VCaP (cell line): ENCODE measurements at regions not wholly inside any gene's neighbourhood (a gene's known extent, or its start where the extent isn't known, plus 50 kb on each side); places are given as distances from the start of the nearest gene placed in this dataset.

ENCODE experiments used
- H3K27ac ChIP-seq: fragments of 450-650 bp; 2 replicates; pipeline ENCODE4 v1.5.1; 2017
- TF ChIP-seq, protein P1 (sequence below): fragments of 450-650 bp; conservative IDR thresholded peaks from 2 replicates; pipeline ENCODE4 v1.5.1; 2017; ENCODE audit warnings: mild to moderate bottlenecking, moderate library complexity

GRCh38 chr7:19235680-19236079 lies 90.5 kb upstream of the FERD3L start:
- H3K27ac ChIP-seq: no peak overlapping the region
- TF ChIP-seq, protein P1, sequence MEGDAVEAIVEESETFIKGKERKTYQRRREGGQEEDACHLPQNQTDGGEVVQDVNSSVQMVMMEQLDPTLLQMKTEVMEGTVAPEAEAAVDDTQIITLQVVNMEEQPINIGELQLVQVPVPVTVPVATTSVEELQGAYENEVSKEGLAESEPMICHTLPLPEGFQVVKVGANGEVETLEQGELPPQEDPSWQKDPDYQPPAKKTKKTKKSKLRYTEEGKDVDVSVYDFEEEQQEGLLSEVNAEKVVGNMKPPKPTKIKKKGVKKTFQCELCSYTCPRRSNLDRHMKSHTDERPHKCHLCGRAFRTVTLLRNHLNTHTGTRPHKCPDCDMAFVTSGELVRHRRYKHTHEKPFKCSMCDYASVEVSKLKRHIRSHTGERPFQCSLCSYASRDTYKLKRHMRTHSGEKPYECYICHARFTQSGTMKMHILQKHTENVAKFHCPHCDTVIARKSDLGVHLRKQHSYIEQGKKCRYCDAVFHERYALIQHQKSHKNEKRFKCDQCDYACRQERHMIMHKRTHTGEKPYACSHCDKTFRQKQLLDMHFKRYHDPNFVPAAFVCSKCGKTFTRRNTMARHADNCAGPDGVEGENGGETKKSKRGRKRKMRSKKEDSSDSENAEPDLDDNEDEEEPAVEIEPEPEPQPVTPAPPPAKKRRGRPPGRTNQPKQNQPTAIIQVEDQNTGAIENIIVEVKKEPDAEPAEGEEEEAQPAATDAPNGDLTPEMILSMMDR: no peak

DNA sequence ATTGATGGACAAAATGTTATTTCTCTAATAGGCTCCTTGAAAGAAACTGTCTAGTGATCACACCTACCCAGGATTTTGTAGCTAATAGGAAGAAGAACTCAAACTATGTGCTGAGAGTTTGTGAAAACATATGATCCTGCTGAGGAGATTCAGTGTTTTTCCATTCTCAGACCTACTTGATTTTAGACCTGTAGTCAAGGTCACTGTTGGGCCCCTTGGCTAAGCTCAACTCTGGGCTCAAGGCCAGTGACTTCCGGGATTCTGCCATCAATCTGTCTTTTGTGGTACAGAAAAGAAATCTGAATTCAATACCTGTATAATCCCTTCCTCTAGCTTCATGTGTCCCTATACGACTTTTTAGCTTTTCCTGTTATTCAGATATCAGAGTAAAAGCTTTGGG lies 79.7 kb upstream of the FERD3L start:
- TF ChIP-seq, protein P1: no peak

DNA sequence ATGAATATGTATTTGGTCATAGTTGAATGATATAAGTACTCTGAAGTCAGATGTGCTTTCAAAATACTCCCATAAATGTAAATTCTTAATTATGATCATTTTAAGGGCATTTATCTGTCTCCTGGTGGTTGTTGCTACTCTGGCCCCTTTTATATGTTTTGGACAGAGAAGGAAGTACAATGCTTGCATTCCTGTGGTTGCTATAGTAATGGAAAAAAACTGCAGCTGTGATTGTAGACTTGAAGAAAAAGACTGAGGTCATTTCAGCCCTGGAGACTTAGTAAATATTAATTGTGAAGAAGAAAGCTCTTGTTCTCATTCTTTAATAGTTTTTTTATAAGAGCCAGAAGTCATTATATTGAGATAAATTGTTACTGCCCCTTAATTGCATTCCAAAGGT lies 70.2 kb upstream of the FERD3L start:
- TF ChIP-seq, protein P1: no peak
- H3K27ac ChIP-seq: no peak overlapping the region

More for the DNA sequence above, 79.7 kb upstream of the FERD3L start:
- no peak overlapping the region for H3K27ac ChIP-seq

DNA sequence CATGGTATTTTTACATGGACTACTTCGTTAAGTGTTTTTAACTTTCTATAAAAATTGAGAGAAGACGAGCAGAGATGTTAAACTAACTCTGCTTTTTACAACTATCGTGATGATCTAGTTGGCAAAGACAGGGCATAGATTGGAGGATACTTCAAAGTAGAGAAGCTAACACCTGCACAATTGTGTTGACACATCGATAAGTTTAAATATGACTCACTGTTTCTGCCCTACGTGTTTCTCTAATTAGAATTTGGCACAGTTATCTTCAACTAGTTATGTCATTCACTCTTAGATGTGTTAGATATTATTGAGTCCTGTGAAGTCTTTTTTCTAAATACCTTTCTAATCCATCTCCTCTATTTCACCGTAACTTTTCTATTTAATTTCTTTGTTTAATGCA lies 68.5 kb upstream of the FERD3L start:
- H3K27ac ChIP-seq: no peak overlapping the region
- TF ChIP-seq, protein P1: no peak

DNA sequence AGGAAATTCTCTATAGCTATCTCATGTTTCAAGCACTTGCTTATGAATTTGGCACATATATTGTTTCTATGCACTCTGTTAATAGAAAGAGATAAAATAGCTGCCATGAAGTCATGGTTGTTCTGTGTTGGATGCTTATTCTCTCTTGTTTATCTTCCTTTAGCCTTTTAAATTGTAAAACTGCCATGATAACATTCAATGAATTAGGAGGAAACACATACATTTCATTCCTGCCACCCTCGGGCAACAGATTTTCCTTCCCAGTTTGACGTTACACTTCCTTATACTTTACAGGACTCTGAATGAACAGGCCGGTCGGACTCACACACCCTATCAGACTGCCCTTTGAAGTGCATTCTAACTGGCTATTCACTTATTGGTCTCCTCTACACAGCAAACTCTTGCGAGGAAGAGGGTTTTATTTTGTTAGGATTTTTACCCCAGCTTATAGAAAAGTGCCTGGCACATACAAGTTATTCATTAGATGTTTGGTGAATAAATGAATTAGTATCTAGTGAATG lies 65.7 kb upstream of the FERD3L start:
- H3K27ac ChIP-seq: no peak overlapping the region

DNA sequence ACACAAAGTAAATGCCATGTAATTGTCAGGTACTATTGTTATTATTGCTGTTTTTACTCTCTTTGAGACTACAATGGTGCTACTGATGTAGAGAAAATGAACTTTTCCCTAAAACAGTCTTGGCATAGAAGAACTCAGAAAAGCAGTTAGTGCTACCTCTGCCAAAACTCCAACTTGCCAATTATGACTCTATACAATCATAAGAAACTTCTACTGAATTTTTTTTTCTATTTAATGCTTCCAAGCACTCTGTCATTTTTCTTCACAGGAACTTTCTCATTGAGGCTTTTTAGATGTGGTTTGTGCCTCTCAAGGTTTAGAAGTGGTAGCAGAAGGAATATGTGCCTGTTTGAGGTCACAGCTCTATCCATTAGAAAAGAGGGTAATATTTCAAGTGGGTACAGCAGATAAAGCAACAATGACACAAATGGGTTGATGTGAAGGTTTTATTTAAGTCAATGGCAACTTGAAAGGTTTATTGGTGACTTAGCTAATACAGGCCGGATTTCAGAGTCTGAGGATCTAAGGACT lies 64.0 kb upstream of the FERD3L start:
- TF ChIP-seq, protein P1: no peak
- H3K27ac ChIP-seq: no peak overlapping the region

More for the DNA sequence above, 65.7 kb upstream of the FERD3L start:
- TF ChIP-seq, protein P1: no peak

GRCh38 chr7:19206721-19207120 lies 61.5 kb upstream of the FERD3L start:
- no peak overlapping the region for H3K27ac ChIP-seq
- TF ChIP-seq, protein P1: no peak
